Kidney tubule cell (primary cell): ENCODE measurements at regions not wholly inside any gene's neighbourhood (a gene's known extent, or its start where the extent isn't known, plus 50 kb on each side); places are given as distances from the start of the nearest gene placed in this dataset.
"Not testable (repeated sequence)": the region's sequence is repeated elsewhere in the genome, so short reads cannot be mapped to it uniquely, and the experiment has no call there.

Experiments
- DNase-seq: peaks from one replicate; pipeline ENCODE4 v3.0.0-alpha.2; 2018; ENCODE audit warnings: low spot score

DNA sequence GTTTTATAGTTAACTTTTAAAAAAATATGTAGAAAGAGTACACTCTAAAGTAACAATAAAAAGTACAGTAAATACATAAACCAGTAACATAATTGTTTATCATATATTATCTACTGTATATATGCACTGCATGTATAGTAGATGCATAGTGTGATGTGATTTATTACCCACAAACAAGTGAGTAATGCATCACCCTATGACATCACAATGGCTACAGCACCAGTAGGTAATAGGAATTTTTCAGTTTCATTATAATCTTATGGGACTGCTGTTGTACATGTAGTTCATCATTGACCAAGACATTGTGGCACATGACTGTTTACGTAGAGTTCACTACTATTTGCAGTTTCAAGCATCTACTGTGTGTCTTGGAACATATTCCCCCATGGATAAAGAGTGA, 1047.2 kb downstream of the ROBO2 start:
- no peak for DNase-seq

DNA sequence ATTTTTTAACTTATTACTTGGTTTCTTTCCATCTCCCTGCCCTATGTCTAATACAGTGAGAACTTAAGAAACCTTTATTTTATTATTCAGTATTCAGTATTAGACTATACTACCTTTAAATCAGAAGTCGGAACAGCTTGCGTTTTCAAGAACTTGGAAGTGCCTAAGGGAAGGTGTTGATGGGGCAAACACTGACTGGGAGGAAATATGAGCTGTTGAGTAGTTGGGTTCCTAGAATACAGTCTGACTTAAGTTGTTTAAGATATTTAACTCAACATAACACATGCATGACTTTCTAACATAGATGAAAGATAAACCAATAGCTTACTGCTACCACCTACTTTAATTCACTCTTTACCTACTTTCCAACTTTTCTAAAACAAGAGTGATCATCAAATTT, 1048.1 kb downstream of the ROBO2 start:
- no peak for DNase-seq

DNA sequence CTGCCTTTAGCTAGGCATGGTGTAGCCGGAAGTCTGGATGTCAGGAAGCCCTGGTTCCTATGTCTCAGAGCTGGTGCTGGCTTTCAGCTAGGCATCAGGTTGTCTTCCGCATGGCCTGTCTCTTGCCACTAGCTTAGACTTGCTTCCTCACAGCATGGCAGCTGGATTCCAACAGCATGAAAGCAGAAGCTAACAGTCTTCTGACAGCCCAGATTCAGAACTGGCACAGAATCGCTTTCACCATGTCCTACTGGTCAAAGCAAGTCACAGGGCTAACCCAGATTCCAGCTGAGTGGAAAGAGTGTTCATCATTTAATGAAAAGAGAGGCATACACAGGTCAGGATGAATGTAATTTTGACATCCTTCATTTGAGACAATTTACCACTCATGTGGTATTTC, 1050.5 kb downstream of the ROBO2 start:
- DNase-seq, result no peak

DNA sequence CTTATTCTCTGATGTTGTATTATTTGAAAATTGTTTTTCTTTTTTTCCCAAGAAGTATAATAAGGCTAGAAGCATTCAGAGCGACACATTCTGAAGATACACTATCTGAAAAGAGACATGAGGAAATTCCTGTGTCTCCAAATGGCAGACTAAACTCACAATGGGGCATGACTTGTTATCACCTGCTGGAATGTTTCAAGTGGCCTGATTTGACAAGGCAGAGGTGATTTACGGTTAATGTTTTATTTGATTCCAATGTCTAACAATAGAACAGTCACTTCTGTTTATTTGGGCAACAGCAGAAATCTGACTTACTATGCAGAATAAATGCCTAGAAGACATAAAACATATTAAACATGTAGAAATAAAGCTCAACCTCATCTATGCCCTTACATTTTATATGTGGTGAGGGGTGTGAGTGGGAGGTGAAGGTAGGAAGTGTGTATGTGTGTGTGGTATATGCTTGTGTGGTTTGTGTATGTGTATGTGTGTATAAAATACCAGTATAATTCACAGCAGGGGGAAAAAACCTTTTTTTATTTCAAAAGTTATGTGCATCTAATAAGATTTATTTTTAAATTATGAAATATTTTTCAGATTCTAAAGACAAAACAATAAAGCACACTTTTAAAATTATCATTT, 1051.7 kb downstream of the ROBO2 start:
- DNase-seq, result peak; percentile 56

DNA sequence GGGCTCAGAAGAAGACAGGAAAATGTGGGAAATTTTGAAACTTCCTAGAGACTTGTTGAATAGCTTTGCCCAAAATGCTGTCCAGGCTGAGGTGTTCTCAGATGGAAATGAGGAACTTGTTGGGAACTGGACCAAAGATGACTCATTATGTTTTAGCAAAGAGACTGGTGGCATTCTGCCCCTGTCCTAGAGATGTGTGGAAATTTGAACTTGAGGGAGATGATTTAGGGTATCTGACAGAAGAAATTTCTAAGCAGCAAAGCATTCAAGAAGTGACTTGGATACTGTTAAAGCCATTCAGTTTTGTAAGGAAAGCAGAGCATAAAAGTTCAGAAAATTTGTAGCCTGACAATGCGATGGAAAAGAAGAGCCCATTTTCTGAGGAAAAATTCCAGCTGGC, 1052.7 kb downstream of the ROBO2 start:
- not testable (repeated sequence) for DNase-seq

DNA sequence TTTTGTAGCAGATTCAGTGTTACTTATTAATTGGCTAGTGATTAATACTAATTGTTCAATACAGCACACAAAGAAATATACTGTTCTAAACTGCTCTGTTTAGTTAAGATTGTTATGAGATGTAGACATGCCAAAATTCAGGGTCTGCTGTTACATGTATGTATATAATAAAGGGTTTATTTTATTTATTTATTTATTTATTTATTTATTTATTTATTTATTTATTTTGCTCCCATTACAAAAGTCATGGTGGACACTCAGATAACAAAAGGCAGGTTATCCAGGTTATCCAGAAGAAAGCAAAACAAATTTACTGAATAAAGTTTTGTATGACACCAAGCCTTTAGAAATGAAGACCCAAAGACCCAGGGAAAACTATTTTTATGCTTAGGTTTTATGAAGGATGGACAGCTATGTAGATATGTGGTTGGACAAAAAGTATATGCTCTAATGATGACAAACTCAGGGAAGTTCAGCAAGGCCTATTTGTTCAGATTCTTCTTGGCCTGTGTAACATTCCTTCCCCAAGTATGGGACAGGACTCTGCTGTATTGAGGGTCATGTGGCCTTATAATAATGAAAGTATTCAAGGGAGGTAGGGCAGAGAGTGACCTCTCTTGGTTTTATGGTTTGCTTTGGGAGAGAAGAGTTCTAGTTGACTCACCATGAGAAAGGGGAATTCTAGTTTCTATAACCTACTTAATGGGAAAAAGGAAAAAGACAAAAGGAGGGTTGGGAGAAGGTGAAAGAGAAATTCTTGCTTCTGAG, 1056.8 kb downstream of the ROBO2 start:
- DNase-seq, result peak; percentile 88

DNA sequence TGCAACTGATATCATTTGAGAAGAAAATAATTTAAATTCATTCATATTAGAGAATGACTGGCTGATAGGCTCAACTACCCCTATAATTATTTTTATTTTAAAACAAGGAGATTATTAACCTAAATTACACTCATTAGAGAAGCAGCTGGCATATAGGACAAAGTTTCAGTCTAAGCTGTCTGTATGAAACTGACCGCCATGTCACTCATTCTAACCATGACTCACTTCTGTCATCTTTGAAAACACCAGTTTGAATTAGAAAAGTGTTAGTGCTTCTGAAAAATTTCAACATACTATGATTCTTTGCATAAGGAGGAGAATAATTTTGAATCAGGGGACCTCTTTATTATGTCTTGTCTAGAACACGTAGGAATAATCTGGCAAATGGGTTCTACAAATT, 1058.5 kb downstream of the ROBO2 start:
- no peak for DNase-seq

DNA sequence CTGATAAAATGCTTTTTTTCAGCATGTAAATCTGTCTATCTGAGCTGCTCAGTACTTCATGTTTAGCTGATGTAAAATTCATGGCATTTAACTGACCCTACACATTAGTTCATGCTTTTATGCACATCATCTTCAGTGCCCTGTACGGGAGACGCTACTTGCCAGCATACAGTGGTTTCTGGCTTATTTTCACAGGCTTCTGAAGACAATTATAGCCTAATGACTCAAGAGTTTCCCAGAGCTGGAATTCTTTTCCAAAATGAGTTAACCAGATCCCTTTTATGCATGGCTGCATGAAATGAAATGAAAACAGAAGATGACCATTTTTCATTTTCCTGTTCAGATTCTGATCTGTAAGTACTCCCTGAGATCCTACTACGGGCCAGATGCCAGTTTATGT, 1061.5 kb downstream of the ROBO2 start:
- DNase-seq, result peak; percentile 74

DNA sequence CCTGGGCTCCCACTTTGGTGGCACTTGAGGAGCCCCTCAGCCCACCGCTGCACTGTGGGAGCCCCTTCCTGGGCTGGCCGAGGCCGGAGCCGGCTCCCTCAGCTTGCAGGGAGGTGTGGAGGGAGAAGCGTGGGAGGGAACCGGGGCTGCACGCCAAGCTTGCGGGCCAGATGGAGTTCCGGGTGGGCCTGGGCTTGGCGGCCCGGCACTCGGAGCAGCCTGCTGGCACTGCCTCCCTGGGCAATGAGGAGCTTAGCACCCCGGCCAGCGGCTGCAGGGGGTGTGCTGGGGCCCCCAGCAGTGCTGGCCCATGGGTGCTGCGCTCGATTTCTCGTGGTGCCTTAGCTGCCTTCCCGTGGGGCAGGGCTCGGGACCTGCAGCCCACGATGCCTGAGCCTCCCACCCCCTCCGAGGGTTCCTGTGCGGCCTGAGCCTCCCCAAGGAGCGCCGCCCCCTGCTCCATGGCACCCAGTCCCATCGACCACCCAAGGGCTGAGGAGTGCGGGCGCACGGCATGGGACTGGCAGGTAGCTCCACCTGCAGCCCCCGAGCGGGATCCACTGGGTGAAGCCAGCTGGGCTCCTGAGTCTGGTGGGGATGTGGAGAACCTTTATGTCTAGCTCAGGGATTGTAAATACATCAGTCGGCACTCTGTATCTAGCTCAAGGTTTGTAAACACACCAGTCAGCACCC, 1068.5 kb downstream of the ROBO2 start:
- DNase-seq, result not testable (repeated sequence)

DNA sequence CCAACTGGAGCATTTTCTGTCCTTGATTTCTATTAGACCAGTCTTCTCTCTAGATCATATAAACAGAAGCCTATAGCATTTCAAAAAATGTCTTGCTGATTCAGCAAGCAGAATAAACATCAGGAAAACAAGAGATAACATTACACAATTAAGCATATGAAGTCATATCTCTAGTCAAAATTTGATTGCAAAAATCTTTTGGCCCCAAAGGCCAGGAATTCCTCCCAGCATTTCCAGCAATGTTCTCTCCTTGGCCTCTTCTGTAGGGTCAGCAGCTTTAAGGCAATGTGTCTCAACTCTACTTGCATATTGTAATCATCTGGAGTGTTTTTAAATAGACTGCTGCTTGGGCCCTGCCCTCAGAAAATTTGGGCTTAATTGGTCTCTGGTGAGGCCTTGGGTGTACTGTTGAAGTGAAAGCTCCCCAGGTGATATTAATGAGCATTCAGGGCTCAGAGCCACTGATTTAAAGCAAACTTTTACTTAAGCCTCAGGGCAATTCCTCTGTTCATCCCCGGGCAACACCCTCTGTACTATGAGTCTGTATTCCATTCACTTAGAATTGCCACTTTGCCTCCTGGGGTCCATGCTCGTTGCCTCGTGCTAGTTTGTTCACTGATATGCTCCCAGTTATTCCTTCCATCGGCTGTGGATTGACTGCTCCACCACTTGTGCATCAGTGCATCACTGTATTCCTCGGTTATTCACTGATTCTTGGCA, 1072.6 kb downstream of the ROBO2 start:
- no peak for DNase-seq

DNA sequence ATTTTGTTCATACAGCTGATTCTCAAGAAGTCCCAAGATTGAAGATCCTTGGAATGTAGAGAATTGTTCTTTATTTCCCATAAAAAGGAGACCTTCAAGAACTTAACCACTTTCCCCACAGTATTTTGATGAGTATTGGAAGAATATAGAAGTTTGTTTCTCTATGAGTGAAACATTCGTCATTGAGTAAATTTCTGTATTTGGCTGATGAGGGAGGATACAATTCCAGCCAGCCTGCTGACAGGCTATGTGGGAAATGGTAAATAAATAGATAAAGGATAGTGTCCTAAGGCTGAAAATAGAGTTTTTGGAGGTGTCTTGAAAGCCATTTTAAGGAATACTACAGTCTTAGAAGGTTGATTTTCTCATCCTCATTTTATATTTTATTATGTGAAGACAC, 1076.1 kb downstream of the ROBO2 start:
- DNase-seq, result no peak

DNA sequence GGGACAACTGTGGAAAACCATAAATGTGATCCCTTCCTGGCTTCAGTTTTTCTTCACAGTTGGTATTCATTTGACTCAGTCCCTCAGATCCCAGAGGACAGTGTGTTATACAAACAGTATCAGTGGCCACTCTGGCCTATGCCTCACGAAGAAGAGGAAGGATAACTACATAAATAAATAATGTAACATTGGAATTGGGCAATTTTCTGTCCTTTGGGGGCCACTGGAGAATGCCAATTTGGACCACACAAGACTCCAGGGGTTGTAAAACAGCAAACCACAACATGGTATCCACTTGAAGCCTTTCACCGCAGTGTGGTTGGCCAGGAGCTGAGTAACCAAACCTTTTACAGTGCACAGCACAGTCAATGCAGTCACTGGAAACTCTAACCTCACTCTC, 1077.0 kb downstream of the ROBO2 start:
- DNase-seq, result no peak

DNA sequence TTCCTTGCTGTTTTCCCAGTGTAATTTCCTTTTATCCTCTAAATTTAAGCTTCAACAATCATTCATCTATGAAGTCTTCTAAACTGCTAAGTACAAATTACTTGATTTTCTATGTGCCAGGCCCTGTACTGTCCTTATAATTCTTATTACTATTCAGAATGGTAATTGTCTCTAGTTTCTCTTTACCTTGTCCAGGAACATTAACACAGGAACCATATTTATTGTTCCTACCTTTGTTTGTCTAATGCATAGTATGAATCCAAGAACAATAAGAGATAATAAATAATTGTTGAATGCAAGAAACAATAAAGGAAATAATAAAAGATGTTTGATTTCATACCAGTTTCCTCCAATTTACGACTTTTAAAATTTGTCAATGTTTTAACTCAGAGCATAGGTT, 1083.2 kb downstream of the ROBO2 start:
- DNase-seq, result no peak

DNA sequence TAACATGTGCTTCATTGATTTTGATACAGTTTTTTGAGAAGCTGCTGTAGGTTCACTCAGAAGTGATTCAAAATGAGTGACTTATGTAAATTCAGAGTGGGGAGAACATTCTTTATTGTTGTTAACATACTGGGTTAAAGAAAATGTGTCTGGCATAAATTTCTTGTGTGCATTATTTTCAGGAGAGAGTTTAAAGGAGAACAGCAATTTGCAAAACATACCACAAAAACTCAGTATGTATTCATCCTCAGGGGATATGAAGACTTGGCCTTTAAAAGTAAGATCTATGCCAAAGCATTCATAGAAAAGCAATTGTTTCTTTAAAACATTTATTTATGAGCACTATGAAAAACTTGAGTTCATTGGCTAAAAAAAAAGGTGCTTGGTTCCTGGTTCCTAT, 1089.8 kb downstream of the ROBO2 start:
- no peak for DNase-seq

DNA sequence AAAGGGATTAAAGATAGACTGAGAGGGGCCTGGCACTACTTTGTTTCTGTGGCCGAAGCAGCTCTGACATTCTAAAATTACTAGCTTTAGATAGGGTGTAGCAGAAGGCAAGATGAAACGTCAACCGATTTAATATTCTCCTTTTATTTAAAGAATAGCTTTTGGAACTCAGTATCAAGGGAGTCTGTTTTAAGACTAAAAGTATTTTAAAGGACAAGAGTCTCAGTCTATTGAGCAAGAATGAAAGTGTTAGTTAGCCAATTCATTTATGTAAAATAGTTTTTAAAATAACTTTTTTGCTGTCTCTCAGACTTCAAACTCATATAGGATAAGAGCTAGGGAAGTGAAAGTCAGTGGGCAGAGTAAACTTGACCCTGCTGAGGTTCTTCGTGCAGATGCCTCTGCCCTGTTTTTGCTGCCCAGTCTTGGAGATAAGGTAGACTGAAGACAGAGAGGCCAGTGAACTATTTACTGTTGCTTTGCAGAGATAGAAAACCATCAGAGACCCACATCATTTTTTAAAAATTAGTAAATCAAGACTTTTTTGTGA, 1090.9 kb downstream of the ROBO2 start:
- no peak for DNase-seq

DNA sequence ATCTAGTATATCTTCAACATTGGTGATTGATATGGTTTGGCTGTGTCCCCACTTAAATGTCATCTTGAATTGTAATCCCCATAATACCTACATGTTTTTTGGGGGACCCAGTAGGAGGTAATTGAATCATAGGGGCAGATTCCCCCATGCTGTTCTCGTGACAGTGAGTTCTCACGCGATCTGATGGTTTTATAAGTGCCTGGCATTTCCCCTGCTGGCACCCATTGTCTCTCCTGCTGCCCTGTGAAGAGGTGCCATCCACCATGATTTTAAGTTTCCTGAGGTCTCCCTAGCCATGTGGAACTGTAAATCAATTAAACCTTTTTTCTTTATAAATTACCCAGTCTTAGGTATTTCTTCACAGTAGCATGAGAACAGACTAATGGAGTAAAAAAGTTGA, 1094.6 kb downstream of the ROBO2 start:
- no peak for DNase-seq

DNA sequence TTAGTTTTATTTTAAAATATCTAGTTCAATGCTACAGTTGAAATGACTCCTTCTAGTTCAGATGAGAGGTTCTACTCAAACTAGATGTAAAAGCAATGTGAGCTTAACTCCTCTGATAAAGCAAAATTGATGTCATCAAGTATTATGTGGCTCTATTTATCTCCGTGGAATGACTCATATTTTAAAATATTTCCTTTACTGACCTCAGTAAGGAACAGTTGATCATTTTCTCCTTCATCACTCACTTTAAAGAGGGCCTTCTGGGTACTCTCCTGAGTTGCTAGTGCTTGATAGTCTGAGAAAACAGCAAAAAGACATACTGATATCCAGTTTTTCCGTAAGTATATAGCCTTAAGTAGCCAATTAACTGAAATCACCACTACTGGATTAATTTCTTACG, 1099.3 kb downstream of the ROBO2 start:
- peak; percentile 83 for DNase-seq

DNA sequence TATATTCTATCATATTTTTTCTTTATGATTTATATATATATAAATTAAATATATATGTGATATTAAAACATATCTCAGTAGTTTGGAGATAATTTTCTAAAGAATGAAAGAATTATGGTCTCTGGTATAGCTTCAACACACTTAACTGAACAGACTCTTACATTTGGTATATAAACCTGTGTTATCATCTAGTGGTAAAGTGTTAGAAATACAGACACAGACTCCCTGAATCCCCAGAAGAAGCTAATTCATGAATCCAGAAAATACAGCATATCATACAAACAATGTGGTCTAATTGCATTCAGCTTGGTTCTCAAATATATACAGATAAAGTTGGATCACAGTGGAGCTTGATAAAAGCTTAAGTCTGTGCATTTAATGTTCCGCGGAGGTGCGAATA, 1100.4 kb downstream of the ROBO2 start:
- DNase-seq, result peak; percentile 3

DNA sequence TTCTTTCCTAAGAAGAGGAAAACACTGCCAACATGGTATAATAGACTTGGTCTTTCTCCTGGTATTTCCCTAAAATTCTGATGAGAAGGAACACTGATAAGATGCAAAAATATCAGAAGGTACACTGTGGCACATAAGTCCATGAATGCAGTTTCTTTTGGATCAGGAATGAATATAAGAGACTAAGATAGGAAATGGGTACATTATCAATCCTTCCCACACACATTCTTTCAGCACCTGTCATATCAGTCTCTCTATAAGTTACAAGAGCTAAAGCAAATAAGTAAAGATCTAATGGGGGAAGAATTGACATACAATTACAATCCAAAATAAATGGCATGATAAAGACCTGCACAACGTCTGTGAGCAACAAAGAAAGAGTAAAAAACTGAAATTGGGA, 1101.0 kb downstream of the ROBO2 start:
- DNase-seq, result no peak

DNA sequence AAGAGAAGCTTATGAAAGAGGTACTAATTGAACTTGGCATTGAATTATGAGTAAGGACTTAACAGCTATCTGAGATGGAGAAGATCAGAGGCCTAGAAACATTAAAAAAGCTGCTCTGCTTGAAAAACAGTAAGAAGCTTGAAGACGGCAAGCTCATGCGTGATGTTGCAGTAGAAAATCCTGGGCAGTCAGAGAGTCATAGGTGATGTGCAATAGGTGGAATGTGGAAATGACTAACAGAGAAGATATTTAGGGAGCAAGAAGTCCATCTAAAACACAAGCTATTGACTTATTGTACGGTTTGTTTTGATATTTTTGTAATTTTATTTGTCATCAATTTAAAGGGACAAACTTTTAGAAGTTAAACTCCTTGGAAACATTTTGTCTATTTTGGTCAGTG, 1101.4 kb downstream of the ROBO2 start:
- DNase-seq, result peak; percentile 85

DNA sequence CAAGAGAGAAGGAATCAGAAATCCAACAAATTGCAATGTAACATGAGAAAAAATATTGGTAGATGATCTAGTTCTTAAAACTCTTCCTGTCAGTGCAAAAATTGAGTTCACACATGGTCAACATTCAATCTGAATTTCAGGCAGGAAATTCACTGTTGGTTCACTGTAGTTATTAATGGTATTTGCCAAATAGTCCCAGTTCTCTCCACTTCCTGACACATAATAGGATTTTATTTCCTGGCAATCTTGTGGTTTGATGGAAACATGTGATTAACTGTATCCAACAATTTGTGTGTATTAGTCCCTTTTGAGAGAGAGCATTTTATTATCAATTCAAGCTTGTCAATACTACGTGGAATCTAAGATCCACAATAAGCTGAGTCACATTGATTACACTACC, 1103.1 kb downstream of the ROBO2 start:
- DNase-seq, result no peak

DNA sequence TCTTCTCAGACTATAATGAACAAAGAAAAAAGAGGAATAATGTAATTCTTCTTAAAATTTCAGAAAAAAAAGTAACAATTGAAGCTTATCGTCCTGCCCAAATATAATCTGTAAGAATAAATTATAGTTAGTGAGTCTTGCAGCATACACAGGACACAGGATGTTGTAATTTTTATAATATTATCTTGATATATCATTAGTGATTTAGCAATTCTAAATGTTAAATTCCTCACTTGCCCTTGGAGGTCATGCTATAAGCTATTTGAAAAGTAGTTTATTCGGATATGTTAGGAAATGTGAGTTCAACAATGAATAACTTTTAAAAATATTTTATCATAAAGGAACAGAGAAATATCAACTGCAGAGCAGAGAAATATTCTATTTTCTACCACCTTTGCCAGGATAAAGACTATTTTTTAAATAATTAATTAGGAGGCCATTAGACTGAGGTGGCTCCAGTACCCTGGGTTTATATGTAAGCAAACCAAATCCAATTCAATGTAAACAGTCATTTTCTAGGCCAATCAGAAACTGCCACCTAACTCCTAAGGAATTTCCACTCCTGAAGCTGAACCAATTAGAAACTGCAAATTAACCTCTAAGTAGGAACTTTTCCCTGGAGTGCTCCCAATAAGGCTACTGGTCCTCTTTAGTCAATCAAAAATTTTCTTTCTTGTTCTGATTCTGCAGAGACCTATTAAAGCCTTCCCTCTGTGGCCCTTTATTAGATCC, 1109.3 kb downstream of the ROBO2 start:
- DNase-seq, result no peak
